ENCODE measurements at regions not wholly inside any gene's neighbourhood (a gene's known extent, or its start where the extent isn't known, plus 50 kb on each side); places are given as distances from the start of the nearest gene placed in this dataset.
"Not testable (repeated sequence)": the region's sequence is repeated elsewhere in the genome, so short reads cannot be mapped to it uniquely, and the experiment has no call there.

GRCh38 chr3:160092760-160093159 is 104.1 kb downstream of the IL12A start:
- no peak overlapping the region for H3K4me3 ChIP-seq (ENCODE audit: low read length)
- DNase-seq (ENCODE audit: low read depth), result no peak
- no peak for TF ChIP-seq CTCF (conservative IDR thresholded peaks at IDR 0.05; ENCODE audit: low read depth, low read length)

- no peak overlapping the region for H3K4me3 ChIP-seq (ENCODE audit: low read length)
- DNase-seq (ENCODE audit: low read depth), result no peak
- no peak for TF ChIP-seq CTCF (conservative IDR thresholded peaks at IDR 0.05; ENCODE audit: low read depth, low read length)
Observed at GRCh38 chr3:160094562-160094961, 105.9 kb downstream of the IL12A start.

GRCh38 chr3:160097478-160097877 is 108.8 kb downstream of the IL12A start:
- TF ChIP-seq CTCF (conservative IDR thresholded peaks at IDR 0.05; ENCODE audit: low read depth, low read length), result no peak
- no peak for DNase-seq (ENCODE audit: low read depth)
- H3K4me3 ChIP-seq (ENCODE audit: low read length), result no peak overlapping the region

- no peak for DNase-seq (ENCODE audit: low read depth)
- no peak overlapping the region for H3K4me3 ChIP-seq (ENCODE audit: low read length)
- TF ChIP-seq CTCF (conservative IDR thresholded peaks at IDR 0.05; ENCODE audit: low read depth, low read length), result no peak
Observed at GRCh38 chr3:160098261-160098908, 109.8 kb downstream of the IL12A start.

- DNase-seq (ENCODE audit: low read depth), result no peak
- no peak overlapping the region for H3K4me3 ChIP-seq (ENCODE audit: low read length)
- no peak for TF ChIP-seq CTCF (conservative IDR thresholded peaks at IDR 0.05; ENCODE audit: low read depth, low read length)
Observed at GRCh38 chr3:160098926-160099626, 110.4 kb downstream of the IL12A start.

GRCh38 chr3:160099834-160100233 is 111.2 kb downstream of the IL12A start:
- DNase-seq (ENCODE audit: low read depth), result no peak
- TF ChIP-seq CTCF (conservative IDR thresholded peaks at IDR 0.05; ENCODE audit: low read depth, low read length), result no peak
- H3K4me3 ChIP-seq (ENCODE audit: low read length), result no peak overlapping the region

- no peak overlapping the region for H3K4me3 ChIP-seq (ENCODE audit: low read length)
- DNase-seq (ENCODE audit: low read depth), result no peak
- no peak for TF ChIP-seq CTCF (conservative IDR thresholded peaks at IDR 0.05; ENCODE audit: low read depth, low read length)
Observed at GRCh38 chr3:160100610-160101009, 112.0 kb downstream of the IL12A start.

GRCh38 chr3:160102001-160102400 is 113.4 kb downstream of the IL12A start:
- not testable (repeated sequence) for H3K4me3 ChIP-seq (ENCODE audit: low read length); DNase-seq (ENCODE audit: low read depth)
